ENCODE measurements at regions not wholly inside any gene's neighbourhood (a gene's known extent, or its start where the extent isn't known, plus 50 kb on each side); places are given as distances from the start of the nearest gene placed in this dataset.
"Not testable (repeated sequence)": the region's sequence is repeated elsewhere in the genome, so short reads cannot be mapped to it uniquely, and the experiment has no call there.

- no peak for DNase-seq
These were observed 136.5 kb upstream of the SMIM31 start for GRCh38 chr4:164617426-164617825.

- no peak for DNase-seq
These were observed 136.0 kb upstream of the SMIM31 start for GRCh38 chr4:164617911-164618310.

- DNase-seq: no peak
These were observed 131.9 kb upstream of the SMIM31 start for GRCh38 chr4:164621886-164622521.

- DNase-seq: no peak
These were observed 130.8 kb upstream of the SMIM31 start for GRCh38 chr4:164623099-164623498.

GRCh38 chr4:164639001-164639400, 114.9 kb upstream of the SMIM31 start:
- DNase-seq: no peak

- no peak for DNase-seq
These were observed 105.6 kb upstream of the SMIM31 start for GRCh38 chr4:164648151-164648848.

GRCh38 chr4:164648849-164649212, 105.1 kb upstream of the SMIM31 start:
- no peak for DNase-seq

GRCh38 chr4:164659765-164660164, 94.2 kb upstream of the SMIM31 start:
- DNase-seq: no peak

GRCh38 chr4:164676152-164676551, 77.8 kb upstream of the SMIM31 start:
- DNase-seq: not testable (repeated sequence)

GRCh38 chr4:164683040-164683439, 70.9 kb upstream of the SMIM31 start:
- DNase-seq: no peak

GRCh38 chr4:164695650-164696049, 58.3 kb upstream of the SMIM31 start:
- DNase-seq: no peak

- DNase-seq: no peak
These were observed 53.5 kb upstream of the SMIM31 start for GRCh38 chr4:164700471-164700870.

GRCh38 chr4:164701665-164702064, 52.3 kb upstream of the SMIM31 start:
- no peak for DNase-seq

Measured in activated gamma-delta T cell (primary cell).